Stimulated activated CD8-positive, alpha-beta memory T cell treated with anti-CD3 and anti-CD28 coated beads, Interleukin-7, amount 100 ng/mL, for 1 hour (primary cell): ENCODE measurements at regions not wholly inside any gene's neighbourhood (a gene's known extent, or its start where the extent isn't known, plus 50 kb on each side); places are given as distances from the start of the nearest gene placed in this dataset.

ENCODE experiments used
- DNase-seq, 2 donors: peaks; one replicate each; pipeline ENCODE4 v3.0.0-alpha.2; 2020; ENCODE audit warnings: low read depth in 2 of 2

DNA sequence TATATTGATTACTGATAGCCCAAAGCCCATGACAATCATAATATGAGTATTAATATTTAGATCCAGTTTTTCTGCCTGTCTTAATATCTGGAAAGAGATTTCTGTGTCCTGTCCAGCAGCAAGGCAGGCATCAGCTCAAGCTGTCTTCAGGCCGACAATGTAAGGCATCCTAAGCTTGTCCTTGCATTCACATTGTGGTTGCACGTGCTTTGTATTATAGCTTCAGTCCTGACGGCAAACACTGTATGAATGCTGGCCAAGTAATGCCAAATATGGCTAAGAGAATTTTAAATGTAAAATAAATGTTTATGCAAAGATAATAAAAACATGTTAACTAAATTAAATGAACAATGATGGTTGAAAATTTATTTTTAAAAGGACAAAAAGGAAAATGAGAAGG lies 255.7 kb upstream of the RPS6KA3 start:
- DNase-seq = no peak

DNA sequence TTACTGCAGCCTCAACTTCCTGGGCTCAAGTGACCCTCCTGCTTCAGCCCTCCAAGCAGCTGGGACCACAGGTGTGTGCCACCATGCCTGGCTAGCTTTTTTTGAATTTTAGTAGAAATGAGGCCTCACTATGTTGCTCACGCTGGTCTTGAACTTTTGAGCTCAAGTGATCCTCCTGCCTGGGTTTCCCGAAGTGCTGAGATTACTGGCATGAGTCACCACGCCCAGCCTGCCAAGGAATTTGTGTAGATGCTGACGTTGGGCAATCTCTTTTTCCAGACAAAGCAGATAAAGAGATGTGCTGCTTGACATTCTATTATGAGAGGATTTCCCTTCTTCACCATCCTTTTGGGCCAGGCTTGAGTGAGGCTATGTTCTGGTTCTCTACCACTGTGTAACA lies 254.5 kb upstream of the RPS6KA3 start:
- DNase-seq = no peak

DNA sequence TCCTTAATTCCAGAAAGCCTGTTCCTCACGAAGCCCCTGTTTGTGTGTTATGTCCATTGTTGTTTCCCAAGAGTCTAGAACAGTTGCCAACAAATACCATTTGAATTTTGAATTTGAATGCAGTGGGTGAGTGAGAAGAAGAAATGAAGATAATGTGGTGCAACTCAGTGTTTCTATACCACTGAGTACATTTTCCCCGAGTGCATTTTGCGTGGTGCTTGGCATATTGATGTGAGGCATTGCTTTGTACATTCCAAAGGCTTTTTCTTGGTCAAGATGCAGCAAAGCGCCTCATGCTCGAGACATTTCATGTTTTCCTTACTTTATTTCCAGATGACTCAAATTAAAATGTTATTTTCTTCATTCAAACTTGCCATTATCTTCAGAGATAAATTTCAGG lies 253.1 kb upstream of the RPS6KA3 start:
- no peak for DNase-seq

GRCh38 chrX:20519146-20519545 lies 252.4 kb upstream of the RPS6KA3 start:
- DNase-seq = no peak

GRCh38 chrX:20517565-20517964 lies 250.9 kb upstream of the RPS6KA3 start:
- no peak for DNase-seq

DNA sequence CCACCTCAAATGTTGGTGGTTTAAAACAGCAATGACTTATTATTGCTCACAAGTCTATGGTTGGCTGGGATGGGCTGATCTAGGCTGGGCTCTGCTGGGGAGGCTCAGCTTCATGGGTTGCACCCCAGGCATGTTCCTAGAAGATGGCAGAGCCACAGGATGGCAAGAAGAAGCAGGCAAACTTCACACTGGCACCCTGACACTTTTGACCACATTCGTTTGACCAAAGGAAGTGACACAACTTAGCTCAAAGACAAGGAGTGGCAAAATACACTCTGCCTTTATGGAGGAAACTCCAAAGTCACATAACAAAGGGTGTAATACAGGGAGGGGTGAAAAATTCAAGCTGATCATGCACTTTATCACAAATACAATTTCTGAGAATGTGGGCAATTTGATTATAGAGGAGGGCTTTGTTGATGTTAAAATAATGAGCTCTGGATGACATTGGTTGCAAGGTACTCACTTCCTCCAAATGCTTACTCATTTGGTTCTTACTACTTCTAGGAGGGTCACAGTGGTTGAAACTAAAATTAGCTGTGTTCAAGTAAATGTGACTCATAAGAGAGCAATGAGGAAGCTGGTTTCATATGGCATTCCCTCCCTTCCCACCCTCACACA lies 249.2 kb upstream of the RPS6KA3 start:
- DNase-seq = no peak

DNA sequence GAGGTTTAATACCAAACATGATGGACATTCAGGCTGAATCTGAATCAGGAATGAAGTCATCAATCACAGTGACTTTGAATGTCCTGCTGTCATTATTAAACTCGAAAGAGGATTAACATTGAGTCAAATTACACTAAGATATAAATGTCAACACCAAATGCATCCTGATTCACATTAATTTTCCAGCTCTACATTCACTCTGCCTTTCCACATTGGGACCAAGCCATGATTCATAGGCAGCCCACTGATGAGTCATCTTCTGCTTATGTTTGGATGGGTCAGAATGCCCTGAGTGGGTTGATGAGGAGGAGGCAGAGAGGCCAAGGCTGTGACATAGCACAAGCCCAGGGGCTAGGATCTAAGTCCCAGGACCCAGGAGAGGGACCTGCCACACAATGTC lies 247.6 kb upstream of the RPS6KA3 start:
- no peak for DNase-seq

DNA sequence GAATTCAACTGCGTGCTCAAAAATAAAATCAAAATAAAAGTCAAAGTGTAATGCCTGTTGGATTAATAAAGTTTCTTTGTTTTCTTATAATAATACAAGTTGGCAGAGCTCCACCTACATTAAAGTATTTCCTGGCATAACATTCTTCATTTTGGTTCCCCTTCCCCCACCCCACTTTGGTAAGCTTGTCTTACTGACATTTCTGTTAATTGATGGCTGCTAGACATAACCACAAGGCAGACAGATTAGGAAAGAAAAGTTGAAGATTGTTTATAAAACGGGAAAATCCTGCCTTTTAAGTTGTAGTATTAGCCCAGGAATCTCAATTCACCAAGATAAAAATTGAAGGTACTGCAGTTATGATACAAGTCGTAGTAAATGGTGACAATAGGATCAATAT lies 246.5 kb upstream of the RPS6KA3 start:
- no peak for DNase-seq

- DNase-seq = no peak
Observed at GRCh38 chrX:20511792-20512191, 245.1 kb upstream of the RPS6KA3 start.

- no peak for DNase-seq
Observed at GRCh38 chrX:20507901-20508620, 241.4 kb upstream of the RPS6KA3 start.

- DNase-seq = no peak
Observed at GRCh38 chrX:20506739-20507138, 240.0 kb upstream of the RPS6KA3 start.

DNA sequence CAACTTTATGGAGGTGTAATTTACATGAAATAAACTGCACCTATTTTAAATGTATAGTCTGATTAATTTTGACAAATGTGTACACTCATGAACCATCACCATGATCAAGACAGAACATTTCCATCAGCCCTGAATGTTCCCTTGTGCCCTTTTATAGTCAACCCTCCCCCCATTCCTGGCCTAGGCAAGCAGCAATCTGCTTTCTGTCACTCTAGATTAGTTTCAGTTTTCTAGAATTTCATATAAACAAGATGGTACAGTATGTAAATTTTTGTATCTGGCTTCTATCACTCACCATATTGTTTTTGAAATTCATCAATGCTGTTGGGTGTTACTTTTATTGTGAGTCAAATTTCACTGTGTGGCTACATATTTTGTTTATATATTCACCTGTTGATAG lies 234.2 kb upstream of the RPS6KA3 start:
- no peak for DNase-seq

- no peak for DNase-seq
Observed at GRCh38 chrX:20500171-20500865, 233.6 kb upstream of the RPS6KA3 start.

GRCh38 chrX:20499763-20500162 lies 233.1 kb upstream of the RPS6KA3 start:
- no peak for DNase-seq

DNA sequence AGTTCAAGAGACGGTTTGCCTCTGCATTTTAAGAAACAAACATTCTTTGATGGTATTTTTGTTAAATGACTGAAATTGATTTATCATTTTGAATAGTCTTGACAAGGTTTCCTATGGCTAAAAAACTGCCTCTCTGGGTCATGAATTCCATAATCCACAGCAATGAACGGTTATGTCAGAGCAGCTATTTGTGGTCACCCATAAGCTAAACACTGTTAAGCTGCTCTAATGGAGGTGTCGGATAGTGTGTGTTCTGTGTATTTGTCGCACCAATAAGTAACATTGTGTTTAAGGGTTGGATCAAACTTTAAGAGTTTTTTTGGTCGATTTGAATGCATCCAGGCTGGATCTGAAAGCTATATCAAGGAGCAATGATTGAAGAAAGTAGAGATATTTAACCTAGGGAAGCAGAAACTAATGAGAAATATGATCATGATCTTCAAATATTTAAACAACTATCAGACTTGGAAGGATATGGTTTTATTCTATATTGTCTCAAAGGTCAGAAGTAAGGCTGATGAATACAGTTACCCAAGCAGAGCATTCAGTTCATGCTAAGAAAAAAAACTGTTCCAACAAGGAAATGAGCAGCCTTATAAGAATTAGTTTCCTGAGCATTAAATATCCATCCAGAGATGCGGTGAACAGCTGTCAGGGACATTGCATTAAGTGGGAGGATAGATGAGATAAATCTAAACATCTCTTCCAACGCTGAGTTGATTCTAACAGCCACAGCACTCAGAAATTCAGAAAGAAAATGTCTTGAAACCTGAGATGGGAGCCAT lies 232.3 kb upstream of the RPS6KA3 start:
- no peak for DNase-seq

DNA sequence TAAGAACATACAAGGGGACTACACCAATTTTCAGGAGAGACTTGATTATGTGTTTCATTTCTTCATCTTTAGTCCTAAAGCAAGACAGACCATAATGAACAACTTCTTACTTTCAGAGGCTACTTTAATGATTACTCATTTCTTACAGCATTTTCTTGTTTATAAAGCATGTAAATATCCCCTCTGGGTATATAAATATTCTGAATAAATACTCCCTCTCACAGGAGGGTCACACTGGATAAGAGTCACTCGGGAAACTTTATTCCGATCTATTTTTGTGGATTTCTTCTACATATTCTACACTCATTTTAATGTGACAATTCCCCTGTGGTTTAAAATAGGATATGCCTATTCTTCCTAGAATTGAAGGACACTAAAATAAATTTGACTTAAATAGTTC lies 228.9 kb upstream of the RPS6KA3 start:
- DNase-seq = no peak

DNA sequence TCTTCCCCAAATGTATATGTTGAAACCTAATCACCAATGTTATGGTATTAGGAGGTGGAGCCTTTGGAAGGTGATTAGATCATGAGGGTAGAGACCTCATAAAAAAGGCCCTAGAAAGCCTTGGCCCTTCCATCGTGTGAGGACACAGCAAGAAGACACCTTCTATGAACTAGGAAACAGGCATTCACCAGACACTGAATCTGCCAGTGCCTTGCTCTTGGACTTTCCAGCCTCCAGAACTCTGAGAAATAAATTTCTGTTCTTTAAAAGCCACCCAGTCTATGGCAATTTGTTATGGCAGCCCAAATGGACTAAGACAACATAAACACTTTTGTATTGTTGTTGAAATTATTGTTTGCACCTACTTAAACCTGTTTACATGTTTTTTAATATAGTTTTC lies 221.8 kb upstream of the RPS6KA3 start:
- no peak for DNase-seq

- no peak for DNase-seq
Observed at GRCh38 chrX:20487227-20487626, 220.5 kb upstream of the RPS6KA3 start.

GRCh38 chrX:20481632-20482031 lies 214.9 kb upstream of the RPS6KA3 start:
- DNase-seq = no peak

DNA sequence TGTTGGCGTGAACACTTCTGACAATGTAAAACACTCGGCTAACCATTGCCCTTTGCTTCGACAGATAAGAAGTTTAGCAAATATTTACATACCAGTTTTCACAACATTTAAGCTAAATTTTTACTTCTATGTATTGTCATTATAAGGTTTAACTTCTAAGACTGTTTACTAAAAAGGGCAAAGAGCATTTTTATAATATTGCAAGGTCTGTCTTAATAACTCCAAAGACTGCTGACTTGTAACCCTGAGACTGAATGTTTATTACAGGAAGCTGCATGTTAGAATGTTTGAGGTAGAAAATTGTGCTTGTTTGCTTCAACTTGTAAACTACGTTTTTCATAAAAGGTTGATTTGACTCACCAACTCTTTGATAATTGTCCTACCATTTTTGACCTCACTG lies 213.2 kb upstream of the RPS6KA3 start:
- no peak for DNase-seq

- no peak for DNase-seq
Observed at GRCh38 chrX:20479048-20479447, 212.3 kb upstream of the RPS6KA3 start.

DNA sequence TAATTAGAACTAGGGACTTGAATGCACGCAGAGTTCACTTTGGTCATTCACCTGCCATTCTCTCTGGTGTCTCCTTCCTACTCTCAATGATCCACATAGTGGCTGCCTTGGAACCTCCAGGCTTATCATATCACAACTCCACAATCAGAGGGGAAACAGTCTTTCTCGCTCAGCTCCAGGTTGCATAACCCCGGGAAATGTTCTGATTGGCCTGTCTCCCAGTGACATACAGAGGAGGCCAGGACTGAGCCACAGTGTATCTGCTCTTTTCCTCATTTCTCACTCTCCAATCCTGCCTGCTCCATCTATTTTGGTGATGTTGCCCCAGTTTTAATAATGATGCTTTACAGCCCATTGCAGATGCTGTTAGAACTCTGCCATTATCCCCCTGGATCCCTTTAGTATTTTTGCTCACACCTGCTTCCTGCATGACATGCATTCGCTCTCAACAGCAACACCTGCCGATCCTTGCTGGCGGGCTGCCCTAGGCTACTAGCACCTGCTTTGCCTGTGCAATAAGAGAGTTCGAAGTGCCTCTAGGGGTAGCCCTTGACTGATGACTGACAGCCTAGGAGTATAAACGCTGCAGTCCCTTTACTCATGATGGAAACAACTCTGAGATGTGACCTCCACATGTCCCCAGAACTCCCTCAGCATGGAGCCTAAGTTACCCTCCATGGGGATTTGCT lies 211.3 kb upstream of the RPS6KA3 start:
- DNase-seq = no peak
